GM20000 (cell line): ENCODE measurements at regions not wholly inside any gene's neighbourhood (a gene's known extent, or its start where the extent isn't known, plus 50 kb on each side); places are given as distances from the start of the nearest gene placed in this dataset.
A peak's percentile ranks its signal among the peaks of the same experiment; 100 is the strongest.

Experiments
- DNase-seq: peaks from one replicate; pipeline ENCODE4 v3.0.0; 2012; ENCODE audit warnings: low spot score
- CTCF ChIP-seq: IDR thresholded peaks from 2 replicates; pipeline ENCODE4 v1.5.1; 2012; ENCODE audit warnings: mild to moderate bottlenecking, control low read depth; ENCODE audit errors: extremely low read depth, missing control alignments

GRCh38 chr6:139468178-139468819 is 93.9 kb upstream of the CITED2 start:
- no peak for DNase-seq
- no peak for TF ChIP-seq CTCF

- no peak for TF ChIP-seq CTCF
- no peak for DNase-seq
Measured at GRCh38 chr6:139457476-139457875, 83.0 kb upstream of the CITED2 start.

- no peak for DNase-seq
- no peak for TF ChIP-seq CTCF
Measured at GRCh38 chr6:139452148-139452876, 77.9 kb upstream of the CITED2 start.

GRCh38 chr6:139449611-139450000 is 75.2 kb upstream of the CITED2 start:
- no peak for DNase-seq
- no peak for TF ChIP-seq CTCF

- no peak for DNase-seq
- no peak for TF ChIP-seq CTCF
Measured at GRCh38 chr6:139448998-139449610, 74.7 kb upstream of the CITED2 start.

- no peak for TF ChIP-seq CTCF
- peak; percentile 45 for DNase-seq
Measured at GRCh38 chr6:139448051-139448649, 73.7 kb upstream of the CITED2 start.

- TF ChIP-seq CTCF: no peak
Measured at GRCh38 chr6:139447656-139447975, 73.2 kb upstream of the CITED2 start.

More at GRCh38 chr6:139447656-139447975, 73.2 kb upstream of the CITED2 start:
- no peak for DNase-seq
